SK-N-SH treated with all-trans-retinoic acid at 6 μM for 48 hours (cell line): ENCODE measurements at regions not wholly inside any gene's neighbourhood (a gene's known extent, or its start where the extent isn't known, plus 50 kb on each side); places are given as distances from the start of the nearest gene placed in this dataset.

Experiments used
- CREB5 ChIP-seq: fragments of 250-450 bp; sonication (Bioruptor Pico); IDR thresholded peaks from 2 replicates; pipeline ENCODE4 v1.5.1; 2020; ENCODE audit warnings: low read depth, mild to moderate bottlenecking, moderate library complexity
- PATZ1 ChIP-seq: fragments of 250-450 bp; sonication (Bioruptor Pico); IDR thresholded peaks from 2 replicates; pipeline ENCODE4 v1.8.0; 2020; ENCODE audit warnings: mild to moderate bottlenecking, moderate library complexity, borderline replicate concordance
- RARB ChIP-seq: fragments of 250-450 bp; sonication (Bioruptor Pico); IDR thresholded peaks from 2 replicates; pipeline ENCODE4 v1.8.0; 2021; ENCODE audit warnings: mild to moderate bottlenecking, moderate library complexity
- TSHZ2 ChIP-seq: fragments of 250-450 bp; sonication (Bioruptor Pico); IDR thresholded peaks from 2 replicates; pipeline ENCODE4 v1.5.0; 2020; ENCODE audit warnings: mild to moderate bottlenecking, moderate library complexity
- ZNF8 ChIP-seq: fragments of 450-650 bp; formaldehyde crosslinking; IDR thresholded peaks from 2 replicates; pipeline ENCODE4 v1.5.0; 2020; ENCODE audit warnings: mild to moderate bottlenecking, moderate library complexity

DNA sequence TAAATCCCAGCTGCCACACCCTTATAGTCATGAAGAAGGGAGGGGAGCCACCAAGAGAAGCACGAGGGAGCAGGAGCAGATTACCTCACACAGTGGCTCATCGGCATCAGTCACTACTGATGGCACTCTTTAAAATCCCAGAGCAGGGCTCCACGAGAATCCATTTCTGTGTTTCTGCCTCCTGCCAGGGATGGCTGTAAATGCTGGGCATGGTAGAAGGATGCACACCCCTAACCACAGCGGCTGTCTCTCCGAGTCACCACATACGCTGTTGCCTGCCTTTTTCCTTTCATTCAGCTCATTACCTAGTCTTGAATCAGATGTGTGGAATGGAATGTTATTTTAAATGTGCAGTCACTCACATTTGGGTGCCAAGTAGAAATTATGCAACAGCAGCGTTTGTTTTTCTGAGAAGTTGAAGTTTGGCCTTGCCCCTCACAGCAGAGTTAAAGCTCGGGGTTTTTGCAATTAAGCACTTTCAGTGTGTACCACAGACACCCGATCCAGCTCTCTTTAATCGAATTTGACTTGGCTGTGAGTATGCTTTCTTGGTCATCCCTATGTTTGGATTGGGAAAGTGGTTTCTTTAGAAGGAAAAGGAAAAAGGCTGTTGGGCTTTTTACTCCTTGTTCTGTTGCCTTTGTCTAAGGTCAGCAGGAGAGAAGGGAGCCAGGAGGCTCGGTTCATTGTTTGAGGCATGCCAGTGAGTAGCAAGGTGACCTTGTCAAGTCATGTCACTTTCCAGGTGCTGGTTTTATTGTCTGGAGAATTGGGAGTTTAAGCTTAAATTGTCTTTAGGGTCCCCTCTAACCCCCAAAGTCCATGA is 284.2 kb upstream of the TPM1 start:
- TF ChIP-seq CREB5 (CRISPR knock-in tag) (no peak), PATZ1 (CRISPR knock-in tag) (no peak), TSHZ2 (CRISPR knock-in tag) (no peak), RARB (no peak), ZNF8 (no peak)
